SK-N-SH (cell line): ENCODE measurements at regions not wholly inside any gene's neighbourhood (a gene's known extent, or its start where the extent isn't known, plus 50 kb on each side); places are given as distances from the start of the nearest gene placed in this dataset.

Experiments used
- CTCF ChIP-seq: fragments of 200-600 bp; sonication (generic); IDR thresholded peaks from 2 replicates; pipeline ENCODE4 v1.6.1; 2017; ENCODE audit warnings: antibody characterized with exemption, mild to moderate bottlenecking, moderate library complexity
- EP300 ChIP-seq, 2 experiments: IDR thresholded peaks; 2 replicates each; pipeline versions ENCODE4 v1.4.0 to v1.6.1; 2012; ENCODE audit warnings: borderline replicate concordance in 1 of 2, low read depth in 1 of 2, low read length in 1 of 2
- GATA2 ChIP-seq: sonication (generic); formaldehyde crosslinking; IDR thresholded peaks from 2 replicates; pipeline ENCODE4 v1.5.0; 2020; ENCODE audit warnings: mild to moderate bottlenecking, missing genetic modification reagents
- POLR2AphosphoS5 ChIP-seq: IDR thresholded peaks from 2 replicates; pipeline ENCODE4 v1.6.1; 2012; ENCODE audit warnings: low read depth, low read length
- RAD21 ChIP-seq: IDR thresholded peaks from 2 replicates; pipeline ENCODE4 v1.6.1; 2012; ENCODE audit warnings: mild to moderate bottlenecking, low read length
- RFX5 ChIP-seq: IDR thresholded peaks from 2 replicates; pipeline ENCODE4 v1.6.1; 2012; ENCODE audit warnings: mild to moderate bottlenecking, improper control_type of control experiment, low read length
- SIN3A ChIP-seq: IDR thresholded peaks from 2 replicates; pipeline ENCODE4 v1.6.1; 2012; ENCODE audit warnings: low read depth, mild to moderate bottlenecking, low read length, moderate library complexity, borderline replicate concordance

GRCh38 chr10:123478116-123478515 lies 188.0 kb upstream of the GPR26 start:
- TF ChIP-seq EP300 (IDR thresholded peaks at IDR 0.05; ENCODE audit: borderline replicate concordance in 1 of 2, low read depth in 1 of 2, low read length in 1 of 2) (no peak), SIN3A (no peak), RAD21 (no peak), CTCF (no peak), GATA2 (no peak), RFX5 (no peak), POLR2AphosphoS5 (no peak)
